Skeletal muscle satellite cell (primary cell): ENCODE measurements at regions not wholly inside any gene's neighbourhood (a gene's known extent, or its start where the extent isn't known, plus 50 kb on each side); places are given as distances from the start of the nearest gene placed in this dataset.
"Not testable (repeated sequence)": the region's sequence is repeated elsewhere in the genome, so short reads cannot be mapped to it uniquely, and the experiment has no call there.

ENCODE experiments used
- H3K27me3 ChIP-seq: 2 replicates; pipeline ENCODE4 v1.7.0; 2013; ENCODE audit warnings: low read length; ENCODE audit not compliant: control insufficient read depth, insufficient read depth
- H3K36me3 ChIP-seq: 2 replicates; pipeline ENCODE4 v1.7.0; 2013; ENCODE audit warnings: mild to moderate bottlenecking, control low read depth, low read length; ENCODE audit not compliant: insufficient read depth
- H3K4me1 ChIP-seq: 2 replicates; pipeline ENCODE4 v1.7.0; 2013; ENCODE audit warnings: low read length; ENCODE audit not compliant: control insufficient read depth, insufficient read depth
- H3K4me2 ChIP-seq: 2 replicates; pipeline ENCODE4 v1.7.0; 2013; ENCODE audit warnings: mild to moderate bottlenecking, low read length
- H3K4me3 ChIP-seq: 2 replicates; pipeline ENCODE4 v1.7.0; 2013; ENCODE audit warnings: low read length
- H3K9ac ChIP-seq: 2 replicates; pipeline ENCODE4 v1.7.0; 2013; ENCODE audit warnings: mild to moderate bottlenecking, low read depth, low read length, moderate library complexity
- H3K9me3 ChIP-seq: replicated peaks from 2 replicates; pipeline ENCODE4 v1.7.0; 2013; ENCODE audit warnings: mild to moderate bottlenecking, control low read depth, low read length

GRCh38 chr14:105917933-105918436 lies 391.6 kb downstream of the TMEM121 start:
- Histone ChIP-seq H3K9ac (no peak overlapping the region), H3K9me3 (peaks cover 7% of the 10 kb centered on the region), H3K36me3 (no peaks in the 10 kb centered on the region), H3K27me3 (no peaks in the 10 kb centered on the region), H3K4me3 (no peak overlapping the region), H3K4me2 (no peak overlapping the region), H3K4me1 (no peaks in the 10 kb centered on the region)

- Histone ChIP-seq H3K9me3 (peaks cover 7% of the 10 kb centered on the region), H3K9ac (no peak overlapping the region), H3K4me2 (no peak overlapping the region), H3K4me3 (no peak overlapping the region), H3K4me1 (no peaks in the 10 kb centered on the region), H3K27me3 (no peaks in the 10 kb centered on the region), H3K36me3 (no peaks in the 10 kb centered on the region)
These were observed 392.3 kb downstream of the TMEM121 start for GRCh38 chr14:105918496-105919262.

GRCh38 chr14:105919458-105920150 lies 393.2 kb downstream of the TMEM121 start:
- no peaks in the 10 kb centered on the region for H3K4me1 ChIP-seq
- no peak overlapping the region for H3K9ac ChIP-seq
- no peaks in the 10 kb centered on the region for H3K36me3 ChIP-seq
- no peak overlapping the region for H3K4me3 ChIP-seq
- no peaks in the 10 kb centered on the region for H3K27me3 ChIP-seq
- no peak overlapping the region for H3K4me2 ChIP-seq
- peaks cover 7% of the 10 kb centered on the region for H3K9me3 ChIP-seq

- H3K36me3 ChIP-seq, H3K4me3 ChIP-seq, H3K9ac ChIP-seq, H3K4me1 ChIP-seq, H3K4me2 ChIP-seq, H3K9me3 ChIP-seq, H3K27me3 ChIP-seq: not testable (repeated sequence)
These were observed 393.8 kb downstream of the TMEM121 start for GRCh38 chr14:105920151-105920700.

GRCh38 chr14:105920803-105921755 lies 394.7 kb downstream of the TMEM121 start:
- H3K4me1 ChIP-seq, H3K4me3 ChIP-seq, H3K4me2 ChIP-seq, H3K27me3 ChIP-seq, H3K9me3 ChIP-seq, H3K36me3 ChIP-seq, H3K9ac ChIP-seq: not testable (repeated sequence)

GRCh38 chr14:105921781-105922180 lies 395.4 kb downstream of the TMEM121 start:
- not testable (repeated sequence) for H3K9ac ChIP-seq, H3K27me3 ChIP-seq, H3K4me1 ChIP-seq, H3K36me3 ChIP-seq, H3K4me3 ChIP-seq, H3K4me2 ChIP-seq
- peaks cover 11% of the 10 kb centered on the region for H3K9me3 ChIP-seq

- not testable (repeated sequence) for H3K9me3 ChIP-seq, H3K4me1 ChIP-seq, H3K36me3 ChIP-seq, H3K9ac ChIP-seq, H3K4me3 ChIP-seq, H3K4me2 ChIP-seq, H3K27me3 ChIP-seq
These were observed 397.3 kb downstream of the TMEM121 start for GRCh38 chr14:105923520-105924191.

- no peak overlapping the region for H3K4me2 ChIP-seq
- no peak overlapping the region for H3K4me3 ChIP-seq
- no peaks in the 10 kb centered on the region for H3K4me1 ChIP-seq
- no peaks in the 10 kb centered on the region for H3K27me3 ChIP-seq
- no peaks in the 10 kb centered on the region for H3K36me3 ChIP-seq
- peaks cover 7% of the 10 kb centered on the region for H3K9me3 ChIP-seq
- H3K9ac ChIP-seq = no peak overlapping the region
These were observed 398.7 kb downstream of the TMEM121 start for GRCh38 chr14:105924951-105925591.

GRCh38 chr14:105925615-105926372 lies 399.4 kb downstream of the TMEM121 start:
- no peaks in the 10 kb centered on the region for H3K4me1 ChIP-seq
- no peaks in the 10 kb centered on the region for H3K36me3 ChIP-seq
- no peaks in the 10 kb centered on the region for H3K27me3 ChIP-seq
- H3K4me2 ChIP-seq = no peak overlapping the region
- H3K9me3 ChIP-seq = peaks cover 12% of the 10 kb centered on the region
- no peak overlapping the region for H3K4me3 ChIP-seq
- no peak overlapping the region for H3K9ac ChIP-seq
